ENCODE measurements at regions not wholly inside any gene's neighbourhood (a gene's known extent, or its start where the extent isn't known, plus 50 kb on each side); places are given as distances from the start of the nearest gene placed in this dataset.

DNA sequence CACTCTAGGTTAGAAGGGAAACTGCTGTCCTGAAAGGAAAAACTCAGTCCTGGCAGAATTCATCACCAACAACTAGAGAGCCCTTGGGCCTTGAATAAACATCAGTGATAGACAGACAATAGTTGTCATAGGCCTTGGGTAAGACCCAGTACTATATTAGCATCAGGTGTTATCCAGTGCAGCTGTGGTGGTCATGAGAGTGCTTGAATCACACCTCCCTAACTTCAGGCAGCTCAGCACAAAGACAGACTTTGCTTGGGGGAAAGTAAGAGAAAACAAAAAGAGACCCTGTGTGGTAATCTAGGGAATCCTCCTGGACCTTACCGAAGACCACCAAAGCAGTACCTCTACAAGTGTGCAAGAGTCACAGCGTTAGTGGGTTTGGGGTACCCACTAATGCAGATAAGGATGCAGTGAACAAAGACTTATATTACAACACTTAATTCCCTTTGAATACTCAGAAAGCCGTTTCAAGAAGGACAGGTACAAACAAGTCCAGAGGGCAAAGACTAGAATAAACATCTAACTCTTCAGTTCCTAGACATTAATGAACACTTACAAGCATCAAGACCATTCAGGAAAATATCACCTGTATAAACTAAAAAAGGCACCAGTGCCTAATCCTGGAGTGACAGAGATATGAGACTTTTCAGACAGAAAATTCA, 332.3 kb upstream of the EPHA3 start:
- no peaks in the 10 kb centered on the region for H3K79me2 ChIP-seq (ENCODE audit: insufficient read depth)
- H3K27ac ChIP-seq (ENCODE audit: low read depth in 2 of 2, low read length in 1 of 2): no peak overlapping the region
- no peaks in the 10 kb centered on the region for H3K9me3 ChIP-seq
- no peaks in the 10 kb centered on the region for H3F3A ChIP-seq (replicated peaks; ENCODE audit: insufficient read depth)
- H3K9me2 ChIP-seq: no peaks in the 10 kb centered on the region
- no peak overlapping the region for H3K9ac ChIP-seq
- TF ChIP-seq EP300 (IDR thresholded peaks at IDR 0.05; ENCODE audit: borderline replicate concordance in 1 of 2, low read depth in 1 of 2, low read length in 1 of 2) (no peak), EZH2phosphoT487 (IDR thresholded peaks at IDR 0.05; ENCODE audit: borderline replicate concordance, low read depth) (no peak), TEAD4 (IDR thresholded peaks at IDR 0.05; ENCODE audit: borderline replicate concordance, insufficient read depth) (no peak), RFX5 (IDR thresholded peaks at IDR 0.05; ENCODE audit: low read length) (no peak), FOSL2 (IDR thresholded peaks at IDR 0.05; ENCODE audit: borderline replicate concordance, low read depth) (no peak), SIN3A (IDR thresholded peaks at IDR 0.05; ENCODE audit: borderline replicate concordance, low read depth, low read length) (no peak), TAF1 (IDR thresholded peaks at IDR 0.05; ENCODE audit: borderline replicate concordance, low read depth, low read length) (no peak), CHD2 (IDR thresholded peaks at IDR 0.05; ENCODE audit: low read length, partially characterized antibody) (no peak), NFIC (IDR thresholded peaks at IDR 0.05; ENCODE audit: borderline replicate concordance) (no peak), GABPA (IDR thresholded peaks at IDR 0.05; ENCODE audit: low read depth) (no peak), RXRA (IDR thresholded peaks at IDR 0.05; ENCODE audit: borderline replicate concordance, low read depth) (no peak), FOXJ3 (CRISPR knock-in tag; IDR thresholded peaks at IDR 0.05) (no peak), ELF1 (IDR thresholded peaks at IDR 0.05) (no peak)
- TF ChIP-seq, protein P1, sequence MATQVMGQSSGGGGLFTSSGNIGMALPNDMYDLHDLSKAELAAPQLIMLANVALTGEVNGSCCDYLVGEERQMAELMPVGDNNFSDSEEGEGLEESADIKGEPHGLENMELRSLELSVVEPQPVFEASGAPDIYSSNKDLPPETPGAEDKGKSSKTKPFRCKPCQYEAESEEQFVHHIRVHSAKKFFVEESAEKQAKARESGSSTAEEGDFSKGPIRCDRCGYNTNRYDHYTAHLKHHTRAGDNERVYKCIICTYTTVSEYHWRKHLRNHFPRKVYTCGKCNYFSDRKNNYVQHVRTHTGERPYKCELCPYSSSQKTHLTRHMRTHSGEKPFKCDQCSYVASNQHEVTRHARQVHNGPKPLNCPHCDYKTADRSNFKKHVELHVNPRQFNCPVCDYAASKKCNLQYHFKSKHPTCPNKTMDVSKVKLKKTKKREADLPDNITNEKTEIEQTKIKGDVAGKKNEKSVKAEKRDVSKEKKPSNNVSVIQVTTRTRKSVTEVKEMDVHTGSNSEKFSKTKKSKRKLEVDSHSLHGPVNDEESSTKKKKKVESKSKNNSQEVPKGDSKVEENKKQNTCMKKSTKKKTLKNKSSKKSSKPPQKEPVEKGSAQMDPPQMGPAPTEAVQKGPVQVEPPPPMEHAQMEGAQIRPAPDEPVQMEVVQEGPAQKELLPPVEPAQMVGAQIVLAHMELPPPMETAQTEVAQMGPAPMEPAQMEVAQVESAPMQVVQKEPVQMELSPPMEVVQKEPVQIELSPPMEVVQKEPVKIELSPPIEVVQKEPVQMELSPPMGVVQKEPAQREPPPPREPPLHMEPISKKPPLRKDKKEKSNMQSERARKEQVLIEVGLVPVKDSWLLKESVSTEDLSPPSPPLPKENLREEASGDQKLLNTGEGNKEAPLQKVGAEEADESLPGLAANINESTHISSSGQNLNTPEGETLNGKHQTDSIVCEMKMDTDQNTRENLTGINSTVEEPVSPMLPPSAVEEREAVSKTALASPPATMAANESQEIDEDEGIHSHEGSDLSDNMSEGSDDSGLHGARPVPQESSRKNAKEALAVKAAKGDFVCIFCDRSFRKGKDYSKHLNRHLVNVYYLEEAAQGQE (IDR thresholded peaks at IDR 0.05; ENCODE audit: low read depth, low read length): no peak
- TF ChIP-seq, protein P2, sequence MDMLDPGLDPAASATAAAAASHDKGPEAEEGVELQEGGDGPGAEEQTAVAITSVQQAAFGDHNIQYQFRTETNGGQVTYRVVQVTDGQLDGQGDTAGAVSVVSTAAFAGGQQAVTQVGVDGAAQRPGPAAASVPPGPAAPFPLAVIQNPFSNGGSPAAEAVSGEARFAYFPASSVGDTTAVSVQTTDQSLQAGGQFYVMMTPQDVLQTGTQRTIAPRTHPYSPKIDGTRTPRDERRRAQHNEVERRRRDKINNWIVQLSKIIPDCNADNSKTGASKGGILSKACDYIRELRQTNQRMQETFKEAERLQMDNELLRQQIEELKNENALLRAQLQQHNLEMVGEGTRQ (IDR thresholded peaks at IDR 0.05; ENCODE audit: borderline replicate concordance, low read depth, low read length): no peak
- WGBS (ENCODE audit: low lambda C conversion rate): 12% methylated on average over 3 of the region's 3 CpGs
- no peak overlapping the region for H2AFZ ChIP-seq (ENCODE audit: low read depth)
- ChIA-PET POLR2A (no interaction called here), CTCF (no interaction called here)
- H4K20me1 ChIP-seq (ENCODE audit: insufficient read depth): no peaks in the 10 kb centered on the region
- H3K27me3 ChIP-seq (ENCODE audit: insufficient read depth): no peaks in the 10 kb centered on the region
- DNase-seq: no peak
- no peak overlapping the region for H3K4me3 ChIP-seq (ENCODE audit: low read depth in 2 of 2, low read length in 1 of 2)
- no peak overlapping the region for H3K4me2 ChIP-seq
- no peaks in the 10 kb centered on the region for H3K4me1 ChIP-seq (ENCODE audit: control insufficient read depth in 1 of 2, insufficient read depth in 2 of 2, low read depth in 1 of 2, low read length in 1 of 2)
- H3K36me3 ChIP-seq (replicated peaks in 1 of 2; ENCODE audit: control insufficient read depth in 1 of 2, insufficient read depth in 2 of 2, low read length in 1 of 2): no peaks in the 10 kb centered on the region
